K562 (cell line): ENCODE measurements at regions not wholly inside any gene's neighbourhood (a gene's known extent, or its start where the extent isn't known, plus 50 kb on each side); places are given as distances from the start of the nearest gene placed in this dataset.
"Not testable (repeated sequence)": the region's sequence is repeated elsewhere in the genome, so short reads cannot be mapped to it uniquely, and the experiment has no call there.

Experiments
- ATAC-seq: fragments of 200-7000 bp; cut with Tn5 transposase; 3 replicates; pipeline ENCODE4 v1.9.1; 2020; ENCODE audit warnings: moderate library complexity
- BruUV-seq: library from RNA; stranded (reverse); fragments of 400-500 nt; replicated peaks from 2 replicates; lab custom pipeline; 2021; lab: Mats Ljungman, UMichigan
- CTCF ChIA-PET: fragments of 300-600 bp; formaldehyde crosslinking; extraction: SDS; loops from one replicate; lab custom pipeline; 2021; ENCODE audit warnings: low intra/inter-chr PET ratio; lab: Yijun Ruan, JAX
- POLR2A ChIA-PET: fragments of 300-600, 350-650 bp; sonication (Branson Sonifier 250); formaldehyde crosslinking; extraction: SDS; loops from one replicate; lab custom pipeline; 2021; ENCODE audit warnings: antibody characterized with exemption, inconsistent platforms; lab: Yijun Ruan, JAX
- DNase-seq, 4 experiments: peaks; one replicate each; pipeline versions ENCODE4 v3.0.0 to v3.0.0-alpha.2; 2011 to 2018; ENCODE audit warnings: low spot score in 3 of 4, mixed read lengths in 3 of 4; ENCODE audit errors: extremely low read depth in 1 of 4
- FAIRE-seq: peaks from 2 replicates; lab custom pipeline; 2011; peaks lifted over from hg19 to GRCh38; lab: Jason Lieb, UNC
- H2AFZ ChIP-seq: 2 replicates; pipeline ENCODE4 v1.6.0; 2011; ENCODE audit warnings: low read depth, low read length, control low read depth, inconsistent platforms
- H3K27ac ChIP-seq: fragments of 200-600 bp; 3 replicates; pipeline ENCODE4 v1.8.0; 2011; ENCODE audit warnings: low read depth, mild to moderate bottlenecking, control low read depth, inconsistent platforms, low read length, moderate library complexity, mixed read lengths; ENCODE audit errors: extremely low read depth
- H3K27me3 ChIP-seq, 2 experiments: fragments of 300-600 bp in 1 of 2; 2 replicates in 1 of 2; 3 replicates in 1 of 2; pipeline versions ENCODE4 v1.6.0 to v1.8.0; 2011; ENCODE audit warnings: inconsistent platforms in 2 of 2, low read length in 2 of 2, mild to moderate bottlenecking in 1 of 2, mixed read lengths in 1 of 2, moderate library complexity in 1 of 2; ENCODE audit not compliant: control insufficient read depth in 2 of 2, insufficient read depth in 2 of 2
- H3K36me3 ChIP-seq: fragments of 300-600 bp; 3 replicates; pipeline ENCODE4 v1.8.0; 2011; ENCODE audit warnings: mild to moderate bottlenecking, low read length, inconsistent platforms; ENCODE audit not compliant: control insufficient read depth, insufficient read depth
- H3K4me1 ChIP-seq, 2 experiments: fragments of 200-600 bp in 1 of 2; replicated peaks in 1 of 2; 2 replicates in 1 of 2; 3 replicates in 1 of 2; pipeline versions ENCODE4 v1.5.1 to v1.8.0; 2011; ENCODE audit warnings: inconsistent platforms in 2 of 2, low read length in 2 of 2, mild to moderate bottlenecking in 1 of 2, mixed read lengths in 1 of 2, moderate library complexity in 1 of 2; ENCODE audit not compliant: control insufficient read depth in 2 of 2, insufficient read depth in 2 of 2
- H3K4me2 ChIP-seq: 2 replicates; pipeline ENCODE4 v1.6.1; 2011; ENCODE audit warnings: low read length, control low read depth, inconsistent platforms, mixed read lengths; ENCODE audit not compliant: insufficient read depth
- H3K4me3 ChIP-seq: fragments of 200-600 bp; sonication (generic), shearing (Covaris generic); 2 replicates; pipeline ENCODE4 v1.5.1; 2016; ENCODE audit warnings: control low read depth, inconsistent platforms
- H3K79me2 ChIP-seq: fragments of 200-600 bp; 3 replicates; pipeline ENCODE4 v1.8.0; 2011; ENCODE audit warnings: low read length, inconsistent platforms; ENCODE audit not compliant: control insufficient read depth, insufficient read depth
- H3K9ac ChIP-seq, 2 experiments: 2 replicates each; pipeline versions ENCODE4 v1.6.0 to v1.6.1; 2011; ENCODE audit warnings: low read depth in 2 of 2, low read length in 2 of 2, control low read depth in 1 of 2, inconsistent platforms in 1 of 2, mild to moderate bottlenecking in 1 of 2, mixed read lengths in 1 of 2; ENCODE audit not compliant: insufficient read depth in 1 of 2
- H3K9me1 ChIP-seq: one replicate; pipeline ENCODE4 v1.6.0; 2011; ENCODE audit warnings: inconsistent platforms, mild to moderate bottlenecking, low read length, moderate library complexity; ENCODE audit not compliant: control insufficient read depth, insufficient read depth
- H3K9me3 ChIP-seq: replicated peaks from 2 replicates; pipeline ENCODE4 v1.5.1; 2011; ENCODE audit warnings: low read depth, low read length, inconsistent platforms; ENCODE audit not compliant: control insufficient read depth, insufficient read depth
- H4K20me1 ChIP-seq: replicated peaks from 2 replicates; pipeline ENCODE4 v1.6.1; 2011; ENCODE audit warnings: low read length, inconsistent platforms, mixed read lengths; ENCODE audit not compliant: control insufficient read depth, insufficient read depth
- FOXP4 ChIP-seq: sonication (generic); formaldehyde crosslinking; IDR thresholded peaks from 2 replicates; pipeline ENCODE4 v1.8.0; 2022; ENCODE audit warnings: mild to moderate bottlenecking, missing genetic modification reagents, borderline replicate concordance
- NCOA2 ChIP-seq, 2 experiments: fragments of 450-650 bp; IDR thresholded peaks; 2 replicates each; pipeline ENCODE4 v1.6.1; 2018; ENCODE audit warnings: mild to moderate bottlenecking in 2 of 2, moderate library complexity in 1 of 2; ENCODE audit not compliant: partially characterized antibody in 2 of 2
- PHB2 ChIP-seq: fragments of 450-650 bp; IDR thresholded peaks from 2 replicates; pipeline ENCODE4 v1.6.1; 2017; ENCODE audit warnings: low read depth
- TRIM24 ChIP-seq, 2 experiments: fragments of 450-650 bp; IDR thresholded peaks; 2 replicates each; pipeline ENCODE4 v1.6.1; 2016
- ZBTB1 ChIP-seq: sonication (generic); formaldehyde crosslinking; IDR thresholded peaks from 2 replicates; pipeline ENCODE4 v1.8.1; 2023; ENCODE audit warnings: missing genetic modification reagents, low read depth, mild to moderate bottlenecking, borderline replicate concordance
- ZNF785 ChIP-seq: fragments of 250-450 bp; sonication (Bioruptor Pico); IDR thresholded peaks from 2 replicates; pipeline ENCODE4 v1.4.0; 2020; ENCODE audit warnings: mild to moderate bottlenecking
- WGBS: fragments of 100-300 bp; shearing (Covaris generic); methylation state at CpG from one replicate; pipeline ENCODE4 v1.1.6; 2016; ENCODE audit warnings: low coverage, mixed read lengths; ENCODE audit not compliant: insufficient coverage; ENCODE audit errors: missing lambda C conversion rate; 5-methylcytosine and 5-hydroxymethylcytosine counted together
- in situ Hi-C: fragments of 300-500 bp; cut with MboI; formaldehyde crosslinking; loops from 4 replicates; pipeline ENCODE4 v1.15.0; 2018; ENCODE audit warnings: inconsistent platforms, mixed read lengths
- intact Hi-C: fragments of 100-400 bp; cut with micrococcal nuclease; formaldehyde crosslinking; loops from 2 replicates; pipeline ENCODE4 v1.14.2; 2022

GRCh38 chr4:13750594-13750993 lies 123.1 kb upstream of the BOD1L1 start:
- ChIA-PET CTCF (no interaction called here), POLR2A (no interaction called here)
- Histone ChIP-seq H3K36me3 (no peaks in the 10 kb centered on the region), H2AFZ (no peak overlapping the region), H3K4me1 (no peaks in the 10 kb centered on the region), H3K9me1 (no peaks in the 10 kb centered on the region), H3K4me2 (no peak overlapping the region), H4K20me1 (no peaks in the 10 kb centered on the region), H3K79me2 (no peaks in the 10 kb centered on the region), H3K4me3 (no peak overlapping the region), H3K27me3 (no peaks in the 10 kb centered on the region), H3K27ac (no peak overlapping the region), H3K9ac (no peak overlapping the region), H3K9me3 (peaks cover 1% of the 10 kb centered on the region; the same call in 1 of the 2 replicates)
- TF ChIP-seq PHB2 (no peak), ZBTB1 (CRISPR knock-in tag) (no peak), ZNF785 (CRISPR knock-in tag) (no peak), FOXP4 (CRISPR knock-in tag) (no peak), NCOA2 (IDR thresholded peaks at IDR 0.05; ENCODE audit: partially characterized antibody in 2 of 2) (no peak), TRIM24 (IDR thresholded peaks at IDR 0.05) (no peak)
- 0% methylated on average over 2 of the region's 2 CpGs for WGBS
- DNase-seq: no peak
- in situ Hi-C loops: no loop called here
- BruUV-seq: no TSS peak
- intact Hi-C loops: no loop called here
- FAIRE-seq: no peak
- ATAC-seq: no peak

DNA sequence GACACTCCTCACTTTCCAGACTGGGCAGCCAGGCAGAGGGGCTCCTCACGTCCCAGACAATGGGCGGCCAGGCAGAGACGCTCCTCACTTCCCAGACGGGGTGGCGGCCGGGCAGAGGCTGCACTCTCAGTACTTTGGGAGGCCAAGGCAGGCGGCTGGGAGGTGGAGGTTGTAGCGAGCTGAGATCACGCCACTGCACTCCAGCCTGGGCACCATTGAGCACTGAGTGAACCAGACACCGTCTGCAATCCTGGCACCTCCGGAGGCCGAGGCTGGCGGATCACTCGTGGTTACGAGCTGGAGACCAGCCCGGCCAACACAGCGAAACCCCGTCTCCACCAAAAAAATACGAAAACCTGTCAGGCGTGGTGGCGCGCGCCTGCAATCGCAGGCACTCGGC lies 134.1 kb upstream of the BOD1L1 start:
- FAIRE-seq, H3K9ac ChIP-seq, H3K9me3 ChIP-seq, H3K27ac ChIP-seq, H3K4me3 ChIP-seq, POLR2A ChIA-PET, ATAC-seq, H3K79me2 ChIP-seq, in situ Hi-C loops, H3K27me3 ChIP-seq, CTCF ChIA-PET, H3K36me3 ChIP-seq, H4K20me1 ChIP-seq, H2AFZ ChIP-seq, H3K4me1 ChIP-seq, DNase-seq, BruUV-seq, H3K4me2 ChIP-seq, H3K9me1 ChIP-seq, intact Hi-C loops: not testable (repeated sequence)
- WGBS: 2% methylated on average over 10 of the region's 25 CpGs
